HCT116 (cell line): ENCODE measurements at regions not wholly inside any gene's neighbourhood (a gene's known extent, or its start where the extent isn't known, plus 50 kb on each side); places are given as distances from the start of the nearest gene placed in this dataset.

Source experiments
- ATAC-seq: fragments of 200-7000 bp; cut with Tn5 transposase; 2 replicates; pipeline ENCODE4 v1.9.1; 2020; ENCODE audit warnings: mild to moderate bottlenecking, moderate library complexity
- BruUV-seq: library from RNA; stranded (reverse); fragments of 400-500 nt; replicated peaks from 2 replicates; lab custom pipeline; 2021; lab: Mats Ljungman, UMichigan
- CTCF ChIA-PET: fragments of 300-600 bp; sonication (Branson Sonifier 250); formaldehyde crosslinking; loops from one replicate; lab custom pipeline; 2021; ENCODE audit warnings: antibody characterized with exemption; lab: Charles Lee
- POLR2A ChIA-PET: fragments of 300-600, 350-600 bp; sonication (Branson Sonifier 250); formaldehyde crosslinking; loops from one replicate; lab custom pipeline; 2021; ENCODE audit warnings: antibody characterized with exemption; lab: Charles Lee
- RAD21 ChIA-PET, 2 experiments: fragments of 300-600 bp; sonication (Branson Sonifier 250); formaldehyde crosslinking; loops; one replicate each; lab custom pipeline; 2023; ENCODE audit warnings: low total read pairs in 2 of 2; ENCODE audit not compliant: uncharacterized antibody in 2 of 2, unreplicated experiment in 2 of 2, low non-redundant PET in 1 of 2; lab: Charles Lee
- DNase-seq: peaks from one replicate; pipeline ENCODE4 v3.0.0-alpha.2; 2010; ENCODE audit warnings: low read depth, low spot score
- H2AFZ ChIP-seq: fragments of 200-600 bp; shearing (Covaris generic), sonication (generic); 2 replicates; pipeline ENCODE4 v1.6.1; 2017; ENCODE audit warnings: low read depth, mixed run types, mixed read lengths, antibody characterized with exemption, low read length; ENCODE audit not compliant: poor library complexity, severe bottlenecking
- H3K27ac ChIP-seq: 2 replicates; pipeline ENCODE4 v1.5.1; 2012; ENCODE audit warnings: low read depth, low read length
- H3K27me3 ChIP-seq: fragments of 200-600 bp; sonication (generic); 2 replicates; pipeline ENCODE4 v1.6.1; 2016; ENCODE audit warnings: mixed run types, low read length, mixed read lengths; ENCODE audit not compliant: insufficient read depth
- H3K36me3 ChIP-seq, 2 experiments: fragments of 200-500 bp in 1 of 2; fragments of 200-600 bp in 1 of 2; sonication (Bioruptor generic) in 1 of 2; sonication (generic) in 1 of 2; 2 replicates each; pipeline versions ENCODE4 v1.5.1 to v1.6.1; 2014 to 2016; ENCODE audit warnings: low read length in 2 of 2, inconsistent platforms in 1 of 2, mixed read lengths in 1 of 2, mixed run types in 1 of 2; ENCODE audit not compliant: insufficient read depth in 2 of 2, control insufficient read depth in 1 of 2
- H3K4me1 ChIP-seq, 2 experiments: fragments of 200-600 bp in 1 of 2; sonication (generic) in 1 of 2; 2 replicates each; pipeline versions ENCODE4 v1.5.1 to v1.6.1; 2012 to 2017; ENCODE audit warnings: low read length in 2 of 2, inconsistent platforms in 1 of 2, mild to moderate bottlenecking in 1 of 2, mixed read lengths in 1 of 2, mixed run types in 1 of 2, moderate library complexity in 1 of 2; ENCODE audit not compliant: insufficient read depth in 2 of 2, control insufficient read depth in 1 of 2
- H3K4me2 ChIP-seq: fragments of 200-600 bp; sonication (generic); 2 replicates; pipeline ENCODE4 v1.6.1; 2017; ENCODE audit warnings: mixed run types, low read length, mixed read lengths
- H3K4me3 ChIP-seq, 2 experiments: fragments of 200-600 bp in 1 of 2; sonication (generic) in 1 of 2; replicated peaks in 1 of 2; 2 replicates each; pipeline ENCODE4 v1.5.1; 2011 to 2016; ENCODE audit warnings: low read length in 2 of 2, control low read depth in 1 of 2, low read depth in 1 of 2, mild to moderate bottlenecking in 1 of 2, mixed read lengths in 1 of 2, mixed run types in 1 of 2
- H3K79me2 ChIP-seq: fragments of 200-600 bp; sonication (generic); 2 replicates; pipeline ENCODE4 v1.6.1; 2017; ENCODE audit warnings: mild to moderate bottlenecking, mixed run types, low read length, moderate library complexity, mixed read lengths; ENCODE audit not compliant: insufficient read depth
- H3K9ac ChIP-seq: fragments of 200-600 bp; sonication (generic); 2 replicates; pipeline ENCODE4 v1.6.1; 2016; ENCODE audit warnings: low read length, mixed read lengths
- H3K9me2 ChIP-seq: fragments of 200-600 bp; sonication (generic), shearing (Covaris generic); 2 replicates; pipeline ENCODE4 v1.6.1; 2017; ENCODE audit warnings: mixed run types, mild to moderate bottlenecking, moderate library complexity; ENCODE audit not compliant: insufficient read depth
- H3K9me3 ChIP-seq, 2 experiments: fragments of 200-500 bp in 1 of 2; fragments of 200-600 bp in 1 of 2; sonication (Bioruptor generic) in 1 of 2; sonication (generic) in 1 of 2; 2 replicates each; pipeline ENCODE4 v1.6.1; 2014 to 2017; ENCODE audit warnings: low read length in 2 of 2, mixed read lengths in 2 of 2, inconsistent platforms in 1 of 2, low read depth in 1 of 2, mild to moderate bottlenecking in 1 of 2, mixed run types in 1 of 2, moderate library complexity in 1 of 2; ENCODE audit not compliant: control insufficient read depth in 1 of 2, insufficient read depth in 1 of 2
- H4K20me1 ChIP-seq: fragments of 200-600 bp; sonication (generic), shearing (Covaris generic); 2 replicates; pipeline ENCODE4 v1.6.1; 2017; ENCODE audit warnings: mixed run types, mild to moderate bottlenecking, moderate library complexity; ENCODE audit not compliant: insufficient read depth
- CBX3 ChIP-seq: IDR thresholded peaks from 2 replicates; pipeline ENCODE4 v1.6.1; 2012; ENCODE audit warnings: low read depth
- EZH2 ChIP-seq: fragments of 200-600 bp; sonication (generic); IDR thresholded peaks from 2 replicates; pipeline ENCODE4 v1.6.1; 2017; ENCODE audit warnings: antibody characterized with exemption, mixed run types
- EZH2phosphoT487 ChIP-seq: fragments of 200-600 bp; IDR thresholded peaks from 2 replicates; pipeline ENCODE4 v1.6.1; 2018; ENCODE audit warnings: antibody characterized with exemption, borderline replicate concordance
- FOSL1 ChIP-seq: IDR thresholded peaks from 2 replicates; pipeline ENCODE4 v1.6.1; 2012; ENCODE audit warnings: low read depth
- POLR2A ChIP-seq: IDR thresholded peaks from 2 replicates; pipeline ENCODE4 v1.7.0; 2011; ENCODE audit warnings: borderline replicate concordance; ENCODE audit not compliant: insufficient read depth, insufficient read length; ENCODE audit errors: extremely low read depth
- RAD21 ChIP-seq: IDR thresholded peaks from 2 replicates; pipeline ENCODE4 v1.6.1; 2012; ENCODE audit warnings: low read depth, mild to moderate bottlenecking
- SP1 ChIP-seq: IDR thresholded peaks from 2 replicates; pipeline ENCODE4 v1.6.1; 2012; ENCODE audit warnings: low read depth
- YY1 ChIP-seq: IDR thresholded peaks from 2 replicates; pipeline ENCODE4 v1.6.1; 2011; ENCODE audit warnings: low read length, low read depth, moderate library complexity, mild to moderate bottlenecking; ENCODE audit not compliant: insufficient replicate concordance; ENCODE audit errors: extremely low read depth
- intact Hi-C: fragments of 100-400 bp; cut with micrococcal nuclease; formaldehyde crosslinking; loops from 2 replicates; pipeline ENCODE4 v1.10.0; 2022

- TF ChIP-seq SP1, result no peak
- no peak for TF ChIP-seq RAD21
- TF ChIP-seq YY1, result no peak
- no peak for TF ChIP-seq FOSL1
- TF ChIP-seq EZH2, result no peak
- Histone ChIP-seq H3K27ac (no peak overlapping the region), H4K20me1 (no peaks in the 10 kb centered on the region), H3K9ac (no peak overlapping the region), H3K4me2 (no peak overlapping the region), H3K36me3 (no peaks in the 10 kb centered on the region), H3K27me3 (peaks cover 25% of the 10 kb centered on the region), H3K9me3 (no peaks in the 10 kb centered on the region), H3K4me1 (no peaks in the 10 kb centered on the region), H3K4me3 (no peak overlapping the region), H3K9me2 (no peaks in the 10 kb centered on the region), H2AFZ (no peak overlapping the region), H3K79me2 (no peaks in the 10 kb centered on the region)
- BruUV-seq, result no TSS peak
- intact Hi-C loops, result no loop called here
- ChIA-PET CTCF (no interaction called here), POLR2A (no interaction called here), RAD21 (no interaction called here)
- no peak for ATAC-seq
- no peak for DNase-seq
Measured at GRCh38 chr9:7287986-7288385, 511.6 kb downstream of the DMAC1 start.

- ChIA-PET CTCF (no interaction called here), RAD21 (no interaction called here)
- intact Hi-C loops, result no loop called here
Measured at GRCh38 chr9:7287065-7287464, 512.5 kb downstream of the DMAC1 start.

More at GRCh38 chr9:7287065-7287464, 512.5 kb downstream of the DMAC1 start:
- ATAC-seq (no peak), DNase-seq (no peak)
- Histone ChIP-seq H3K27me3 (peaks cover 25% of the 10 kb centered on the region), H3K9me3 (no peaks in the 10 kb centered on the region), H3K4me1 (no peaks in the 10 kb centered on the region), H3K9me2 (no peaks in the 10 kb centered on the region), H4K20me1 (no peaks in the 10 kb centered on the region), H3K27ac (no peak overlapping the region), H3K36me3 (no peaks in the 10 kb centered on the region), H3K79me2 (no peaks in the 10 kb centered on the region), H3K4me3 (no peak overlapping the region), H2AFZ (no peak overlapping the region), H3K4me2 (no peak overlapping the region), H3K9ac (no peak overlapping the region)
- POLR2A ChIA-PET, result no interaction called here
- no peak for TF ChIP-seq POLR2A
- TF ChIP-seq CBX3, result no peak
- TF ChIP-seq EZH2phosphoT487, result no peak
- no TSS peak for BruUV-seq
